Spinal cord (tissue), 9 donors: ENCODE measurements at regions not wholly inside any gene's neighbourhood (a gene's known extent, or its start where the extent isn't known, plus 50 kb on each side); places are given as distances from the start of the nearest gene placed in this dataset.

Source experiments
- DNase-seq, 6 donors: peaks; one replicate each; pipeline versions ENCODE4 v3.0.0 to v3.0.0-alpha.2; 2013 to 2015; ENCODE audit warnings: low spot score in 6 of 6, low read depth in 4 of 6
- H3K27ac ChIP-seq: one replicate; pipeline ENCODE4 v1.5.1; 2013; ENCODE audit warnings: low read depth, low read length, control low read depth
- H3K27me3 ChIP-seq: one replicate; pipeline ENCODE4 v1.6.1; 2013; ENCODE audit warnings: low read length; ENCODE audit not compliant: control insufficient read depth, insufficient read depth
- H3K36me3 ChIP-seq: one replicate; pipeline ENCODE4 v1.6.1; 2013; ENCODE audit warnings: low read length; ENCODE audit not compliant: control insufficient read depth, insufficient read depth
- H3K4me1 ChIP-seq: one replicate; pipeline ENCODE4 v1.6.1; 2013; ENCODE audit warnings: low read length; ENCODE audit not compliant: control insufficient read depth, insufficient read depth
- H3K4me3 ChIP-seq: one replicate; pipeline ENCODE4 v1.5.1; 2013; ENCODE audit warnings: low read depth, low read length, control low read depth
- H3K9me3 ChIP-seq: one replicate; pipeline ENCODE4 v1.6.1; 2013; ENCODE audit warnings: low read length; ENCODE audit not compliant: control insufficient read depth, insufficient read depth
- WGBS: methylation state at CpG from one replicate; pipeline ENCODE4 v1.1.5; 2013; ENCODE audit warnings: missing lambda C conversion rate; ENCODE audit not compliant: insufficient coverage; 5-methylcytosine and 5-hydroxymethylcytosine counted together
- donor health status: healthy.

- H3K4me1 ChIP-seq, result no peaks in the 10 kb centered on the region
- 88% methylated on average over 2 of the region's 2 CpGs for WGBS
- H3K27ac ChIP-seq, result no peak overlapping the region
- H3K4me3 ChIP-seq, result no peak overlapping the region
- H3K9me3 ChIP-seq, result no peaks in the 10 kb centered on the region
- DNase-seq, result no peak
- no peaks in the 10 kb centered on the region for H3K36me3 ChIP-seq
- no peaks in the 10 kb centered on the region for H3K27me3 ChIP-seq
These were observed 686.5 kb upstream of the CDH2 start for GRCh38 chr18:28863396-28863795.

- WGBS, result no CpG with 5 or more reads among the region's 1 CpG
- H3K27me3 ChIP-seq, result no peaks in the 10 kb centered on the region
- no peaks in the 10 kb centered on the region for H3K4me1 ChIP-seq
- no peaks in the 10 kb centered on the region for H3K9me3 ChIP-seq
- H3K36me3 ChIP-seq, result no peaks in the 10 kb centered on the region
- H3K27ac ChIP-seq, result no peak overlapping the region
- no peak for DNase-seq
- no peak overlapping the region for H3K4me3 ChIP-seq
These were observed 681.3 kb upstream of the CDH2 start for GRCh38 chr18:28858248-28858647.

- Histone ChIP-seq H3K9me3 (no peaks in the 10 kb centered on the region), H3K27ac (no peak overlapping the region), H3K4me3 (no peak overlapping the region), H3K4me1 (no peaks in the 10 kb centered on the region), H3K36me3 (no peaks in the 10 kb centered on the region), H3K27me3 (no peaks in the 10 kb centered on the region)
- WGBS, result 67% methylated on average over 1 of the region's 2 CpGs
- no peak for DNase-seq
These were observed 679.1 kb upstream of the CDH2 start for GRCh38 chr18:28855989-28856388.

GRCh38 chr18:28855524-28855923, 678.6 kb upstream of the CDH2 start:
- Histone ChIP-seq H3K4me3 (no peak overlapping the region), H3K27me3 (no peaks in the 10 kb centered on the region), H3K4me1 (no peaks in the 10 kb centered on the region), H3K36me3 (no peaks in the 10 kb centered on the region), H3K27ac (no peak overlapping the region), H3K9me3 (no peaks in the 10 kb centered on the region)
- WGBS, result 29% methylated on average over 1 of the region's 1 CpG
- DNase-seq, result peak in 2 of 6 donors; percentile 19 to 64

- H3K4me3 ChIP-seq, result no peak overlapping the region
- DNase-seq, result peak in 2 of 6 donors; percentile 8 to 35
- H3K27me3 ChIP-seq, result no peaks in the 10 kb centered on the region
- H3K4me1 ChIP-seq, result no peaks in the 10 kb centered on the region
- 17% methylated on average over 1 of the region's 1 CpG for WGBS
- no peaks in the 10 kb centered on the region for H3K9me3 ChIP-seq
- no peak overlapping the region for H3K27ac ChIP-seq
- no peaks in the 10 kb centered on the region for H3K36me3 ChIP-seq
These were observed 678.0 kb upstream of the CDH2 start for GRCh38 chr18:28854964-28855363.

- DNase-seq, result no peak
- 73% methylated on average over 2 of the region's 3 CpGs for WGBS
- no peak overlapping the region for H3K27ac ChIP-seq
- H3K4me1 ChIP-seq, result no peaks in the 10 kb centered on the region
- no peaks in the 10 kb centered on the region for H3K36me3 ChIP-seq
- H3K4me3 ChIP-seq, result no peak overlapping the region
- no peaks in the 10 kb centered on the region for H3K27me3 ChIP-seq
- H3K9me3 ChIP-seq, result no peaks in the 10 kb centered on the region
These were observed 670.0 kb upstream of the CDH2 start for GRCh38 chr18:28846958-28847357.

- H3K4me1 ChIP-seq, result no peaks in the 10 kb centered on the region
These were observed 660.2 kb upstream of the CDH2 start for GRCh38 chr18:28837100-28837499.

GRCh38 chr18:28834889-28835288, 658.0 kb upstream of the CDH2 start:
- Histone ChIP-seq H3K27me3 (no peaks in the 10 kb centered on the region), H3K9me3 (no peaks in the 10 kb centered on the region), H3K4me3 (no peak overlapping the region), H3K36me3 (no peaks in the 10 kb centered on the region), H3K27ac (no peak overlapping the region), H3K4me1 (no peaks in the 10 kb centered on the region)
- 89% methylated on average over 4 of the region's 4 CpGs for WGBS
- DNase-seq, result no peak

More at GRCh38 chr18:28837100-28837499, 660.2 kb upstream of the CDH2 start:
- DNase-seq, result no peak
- Histone ChIP-seq H3K4me3 (no peak overlapping the region), H3K27me3 (no peaks in the 10 kb centered on the region), H3K9me3 (no peaks in the 10 kb centered on the region), H3K36me3 (no peaks in the 10 kb centered on the region), H3K27ac (no peak overlapping the region)
- WGBS, result 88% methylated on average over 1 of the region's 2 CpGs

- no peaks in the 10 kb centered on the region for H3K27me3 ChIP-seq
- no peaks in the 10 kb centered on the region for H3K9me3 ChIP-seq
- DNase-seq, result peak in 1 of 6 donors; percentile 24
- no peaks in the 10 kb centered on the region for H3K36me3 ChIP-seq
- H3K4me1 ChIP-seq, result no peaks in the 10 kb centered on the region
- no peak overlapping the region for H3K4me3 ChIP-seq
- H3K27ac ChIP-seq, result no peak overlapping the region
These were observed 655.0 kb upstream of the CDH2 start for GRCh38 chr18:28831908-28832307.

- Histone ChIP-seq H3K27me3 (no peaks in the 10 kb centered on the region), H3K4me3 (no peak overlapping the region), H3K27ac (no peak overlapping the region), H3K36me3 (no peaks in the 10 kb centered on the region), H3K9me3 (no peaks in the 10 kb centered on the region), H3K4me1 (no peaks in the 10 kb centered on the region)
- DNase-seq, result peak in 1 of 6 donors; percentile 85
These were observed 654.5 kb upstream of the CDH2 start for GRCh38 chr18:28831476-28831875.
